HK-2 (cell line): ENCODE measurements at regions not wholly inside any gene's neighbourhood (a gene's known extent, or its start where the extent isn't known, plus 50 kb on each side); places are given as distances from the start of the nearest gene placed in this dataset.
A peak's percentile ranks its signal among the peaks of the same experiment; 100 is the strongest.

Experiments
- DNase-seq: peaks from one replicate; pipeline ENCODE4 v3.0.0-alpha.2; 2018; ENCODE audit not compliant: unreplicated experiment

GRCh38 chr4:107248571-107248970 is 212.5 kb upstream of the DKK2 start:
- DNase-seq, result no peak

GRCh38 chr4:107247738-107248137 is 211.6 kb upstream of the DKK2 start:
- no peak for DNase-seq

GRCh38 chr4:107246761-107247160 is 210.6 kb upstream of the DKK2 start:
- no peak for DNase-seq

- DNase-seq, result no peak
Observed at GRCh38 chr4:107243141-107243781, 207.1 kb upstream of the DKK2 start.

- DNase-seq, result no peak
Observed at GRCh38 chr4:107220976-107221375, 184.9 kb upstream of the DKK2 start.

- DNase-seq, result no peak
Observed at GRCh38 chr4:107219681-107220080, 183.6 kb upstream of the DKK2 start.

GRCh38 chr4:107216379-107216778 is 180.3 kb upstream of the DKK2 start:
- no peak for DNase-seq

GRCh38 chr4:107215222-107215621 is 179.1 kb upstream of the DKK2 start:
- DNase-seq, result no peak

GRCh38 chr4:107213880-107214279 is 177.8 kb upstream of the DKK2 start:
- no peak for DNase-seq

- no peak for DNase-seq
Observed at GRCh38 chr4:107213410-107213809, 177.3 kb upstream of the DKK2 start.

GRCh38 chr4:107212565-107212964 is 176.5 kb upstream of the DKK2 start:
- DNase-seq, result no peak

- DNase-seq, result no peak
Observed at GRCh38 chr4:107210450-107211239, 174.5 kb upstream of the DKK2 start.

GRCh38 chr4:107203733-107204132 is 167.6 kb upstream of the DKK2 start:
- no peak for DNase-seq

GRCh38 chr4:107202744-107203143 is 166.6 kb upstream of the DKK2 start:
- DNase-seq, result no peak

- no peak for DNase-seq
Observed at GRCh38 chr4:107197121-107197520, 161.0 kb upstream of the DKK2 start.

- DNase-seq, result no peak
Observed at GRCh38 chr4:107196312-107196711, 160.2 kb upstream of the DKK2 start.

GRCh38 chr4:107194005-107194404 is 157.9 kb upstream of the DKK2 start:
- no peak for DNase-seq

GRCh38 chr4:107192601-107193000 is 156.5 kb upstream of the DKK2 start:
- DNase-seq, result no peak

- no peak for DNase-seq
Observed at GRCh38 chr4:107187091-107187490, 151.0 kb upstream of the DKK2 start.

- peak; percentile 6 for DNase-seq
Observed at GRCh38 chr4:107183155-107183774, 147.2 kb upstream of the DKK2 start.

- DNase-seq, result no peak
Observed at GRCh38 chr4:107182347-107182746, 146.2 kb upstream of the DKK2 start.

GRCh38 chr4:107166873-107167450 is 130.8 kb upstream of the DKK2 start:
- no peak for DNase-seq

GRCh38 chr4:107166181-107166580 is 130.1 kb upstream of the DKK2 start:
- no peak for DNase-seq
